SW480 (cell line): ENCODE measurements at regions not wholly inside any gene's neighbourhood (a gene's known extent, or its start where the extent isn't known, plus 50 kb on each side); places are given as distances from the start of the nearest gene placed in this dataset.
"Not testable (repeated sequence)": the region's sequence is repeated elsewhere in the genome, so short reads cannot be mapped to it uniquely, and the experiment has no call there.

ENCODE experiments used
- DNase-seq: peaks from one replicate; pipeline ENCODE4 v3.0.0-alpha.2; 2016; ENCODE audit warnings: low spot score

GRCh38 chr10:117748058-117748457 lies 205.5 kb downstream of the EMX2 start:
- DNase-seq: no peak

GRCh38 chr10:117750616-117751015 lies 208.1 kb downstream of the EMX2 start:
- DNase-seq: no peak

GRCh38 chr10:117751259-117751658 lies 208.7 kb downstream of the EMX2 start:
- no peak for DNase-seq

- DNase-seq: no peak
Observed at GRCh38 chr10:117752103-117752502, 209.6 kb downstream of the EMX2 start.

GRCh38 chr10:117754770-117755658 lies 212.5 kb downstream of the EMX2 start:
- no peak for DNase-seq

GRCh38 chr10:117755659-117756014 lies 213.1 kb downstream of the EMX2 start:
- DNase-seq: no peak

GRCh38 chr10:117757086-117757720 lies 214.7 kb downstream of the EMX2 start:
- DNase-seq: no peak

- no peak for DNase-seq
Observed at GRCh38 chr10:117759266-117759665, 216.7 kb downstream of the EMX2 start.

GRCh38 chr10:117761695-117762094 lies 219.1 kb downstream of the EMX2 start:
- no peak for DNase-seq

GRCh38 chr10:117762126-117762818 lies 219.7 kb downstream of the EMX2 start:
- DNase-seq: no peak

- DNase-seq: peak; percentile 53
Observed at GRCh38 chr10:117762819-117763172, 220.2 kb downstream of the EMX2 start.

GRCh38 chr10:117763528-117763927 lies 221.0 kb downstream of the EMX2 start:
- DNase-seq: no peak

- DNase-seq: no peak
Observed at GRCh38 chr10:117768333-117769042, 225.9 kb downstream of the EMX2 start.

GRCh38 chr10:117775526-117775925 lies 233.0 kb downstream of the EMX2 start:
- DNase-seq: no peak

GRCh38 chr10:117777222-117777621 lies 234.7 kb downstream of the EMX2 start:
- not testable (repeated sequence) for DNase-seq

GRCh38 chr10:117778241-117778640 lies 235.7 kb downstream of the EMX2 start:
- no peak for DNase-seq

GRCh38 chr10:117780411-117780810 lies 237.9 kb downstream of the EMX2 start:
- DNase-seq: no peak

- DNase-seq: no peak
Observed at GRCh38 chr10:117781216-117781831, 238.8 kb downstream of the EMX2 start.

GRCh38 chr10:117782276-117782675 lies 239.7 kb downstream of the EMX2 start:
- DNase-seq: no peak

GRCh38 chr10:117783698-117784395 lies 241.3 kb downstream of the EMX2 start:
- DNase-seq: no peak

GRCh38 chr10:117784776-117785175 lies 242.2 kb downstream of the EMX2 start:
- DNase-seq: no peak
